GM18519 (cell line): ENCODE measurements at regions not wholly inside any gene's neighbourhood (a gene's known extent, or its start where the extent isn't known, plus 50 kb on each side); places are given as distances from the start of the nearest gene placed in this dataset.

Experiments used
- ATAC-seq: cut with Tn5 transposase; IDR thresholded peaks from one replicate; pipeline ENCODE4 v1.9.1; 2021; ENCODE audit warnings: mild to moderate bottlenecking, moderate library complexity; ENCODE audit not compliant: unreplicated experiment, low FRiP score

- no peak for ATAC-seq
Measured at GRCh38 chr3:98974442-98974841, 72.9 kb upstream of the DCBLD2 start.

- no peak for ATAC-seq
Measured at GRCh38 chr3:98972720-98973119, 71.2 kb upstream of the DCBLD2 start.

- no peak for ATAC-seq
Measured at GRCh38 chr3:98972155-98972554, 70.7 kb upstream of the DCBLD2 start.

- ATAC-seq = no peak
Measured at GRCh38 chr3:98971169-98971681, 69.7 kb upstream of the DCBLD2 start.

GRCh38 chr3:98969295-98969694 lies 67.8 kb upstream of the DCBLD2 start:
- ATAC-seq = no peak

- ATAC-seq = no peak
Measured at GRCh38 chr3:98968824-98969223, 67.3 kb upstream of the DCBLD2 start.

GRCh38 chr3:98968347-98968746 lies 66.9 kb upstream of the DCBLD2 start:
- no peak for ATAC-seq

- no peak for ATAC-seq
Measured at GRCh38 chr3:98967758-98968157, 66.3 kb upstream of the DCBLD2 start.

- no peak for ATAC-seq
Measured at GRCh38 chr3:98966862-98967546, 65.5 kb upstream of the DCBLD2 start.

- ATAC-seq = no peak
Measured at GRCh38 chr3:98966434-98966833, 64.9 kb upstream of the DCBLD2 start.

- ATAC-seq = no peak
Measured at GRCh38 chr3:98964784-98965183, 63.3 kb upstream of the DCBLD2 start.

- ATAC-seq = no peak
Measured at GRCh38 chr3:98963546-98963945, 62.1 kb upstream of the DCBLD2 start.

- ATAC-seq = no peak
Measured at GRCh38 chr3:98962951-98963350, 61.5 kb upstream of the DCBLD2 start.

- no peak for ATAC-seq
Measured at GRCh38 chr3:98962189-98962930, 60.9 kb upstream of the DCBLD2 start.

GRCh38 chr3:98961161-98962155 lies 60.0 kb upstream of the DCBLD2 start:
- no peak for ATAC-seq

GRCh38 chr3:98957681-98958080 lies 56.2 kb upstream of the DCBLD2 start:
- ATAC-seq = no peak

GRCh38 chr3:98956008-98956407 lies 54.5 kb upstream of the DCBLD2 start:
- no peak for ATAC-seq

GRCh38 chr3:98954791-98955604 lies 53.5 kb upstream of the DCBLD2 start:
- no peak for ATAC-seq

- no peak for ATAC-seq
Measured at GRCh38 chr3:98954242-98954641, 52.7 kb upstream of the DCBLD2 start.

GRCh38 chr3:98952404-98952803 lies 50.9 kb upstream of the DCBLD2 start:
- no peak for ATAC-seq
